ENCODE measurements at regions not wholly inside any gene's neighbourhood (a gene's known extent, or its start where the extent isn't known, plus 50 kb on each side); places are given as distances from the start of the nearest gene placed in this dataset.

DNA sequence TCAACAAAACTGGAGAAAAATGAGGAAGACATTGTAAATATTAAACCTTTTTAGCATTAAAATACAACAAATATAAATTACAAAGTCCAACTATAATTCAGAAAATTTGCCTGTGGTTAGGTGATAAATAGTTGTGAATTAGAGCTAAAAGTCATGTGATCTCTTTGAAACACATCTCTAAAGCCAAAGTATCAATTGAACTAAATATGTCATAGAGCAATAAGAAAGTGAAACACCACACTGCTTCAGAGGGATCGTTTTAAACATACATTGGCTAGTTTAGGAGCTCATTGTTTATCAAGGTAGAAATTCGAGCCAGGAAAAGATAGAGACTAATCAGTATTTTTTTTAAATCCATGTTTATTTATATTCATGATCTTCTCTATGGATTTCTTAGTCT is 606.3 kb upstream of the ITGA1 start:
- no peak for DNase-seq

DNA sequence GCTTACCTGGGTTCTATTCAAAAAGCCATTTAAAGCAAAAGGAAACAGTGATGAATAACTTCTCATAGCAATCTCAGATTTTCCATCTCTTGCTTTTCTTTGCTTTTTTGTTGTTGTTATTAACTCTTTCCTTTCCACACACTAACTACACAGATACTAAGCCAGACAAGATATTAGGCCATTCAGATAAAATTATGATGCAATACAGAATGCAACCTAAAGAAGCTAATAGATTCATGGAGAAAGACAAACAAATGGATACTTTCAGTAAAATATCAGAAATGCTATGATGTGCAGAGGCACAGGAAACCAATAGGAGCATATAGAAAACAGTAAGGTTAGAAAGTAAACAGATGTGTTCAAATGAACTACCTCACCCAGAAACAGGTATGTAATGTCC is 597.0 kb upstream of the ITGA1 start:
- DNase-seq = no peak

DNA sequence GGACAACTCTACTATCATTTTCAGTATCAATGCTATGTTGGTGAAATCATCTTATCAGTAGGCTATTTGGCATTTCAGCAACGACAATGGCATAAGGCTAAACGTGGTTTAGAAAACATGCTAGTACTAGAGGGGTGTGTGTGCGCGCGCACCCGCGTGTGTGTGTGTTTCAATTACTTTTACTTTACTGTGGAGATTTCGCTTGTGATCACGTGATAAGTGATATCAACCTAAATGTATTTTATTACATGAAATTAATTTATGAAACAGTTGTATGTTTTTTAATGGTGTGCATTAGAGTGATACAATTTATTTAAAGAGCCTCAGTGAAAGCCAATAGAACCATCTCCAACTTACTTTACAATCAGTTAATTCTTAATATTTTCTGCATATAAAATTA is 587.9 kb upstream of the ITGA1 start:
- no peak for DNase-seq

DNA sequence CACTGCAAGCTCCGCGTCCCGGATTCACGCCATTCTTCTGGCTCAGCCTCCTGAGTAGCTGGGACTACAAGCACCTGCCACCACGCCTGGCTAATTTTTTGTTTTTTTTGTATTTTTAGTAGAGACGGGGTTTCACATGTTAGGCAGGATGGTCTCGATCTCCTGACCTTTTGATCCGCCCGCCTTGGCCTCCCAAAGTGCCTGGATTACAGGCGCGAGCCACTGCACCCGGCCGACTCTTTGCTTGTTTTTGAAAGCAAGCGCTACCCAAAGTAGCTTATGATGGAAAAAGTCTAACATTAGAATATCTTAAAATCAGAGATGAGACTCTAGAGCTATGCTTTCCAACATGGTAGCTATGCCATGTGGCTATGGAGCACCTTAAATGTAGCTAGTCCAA is 585.5 kb upstream of the ITGA1 start:
- no peak for DNase-seq

DNA sequence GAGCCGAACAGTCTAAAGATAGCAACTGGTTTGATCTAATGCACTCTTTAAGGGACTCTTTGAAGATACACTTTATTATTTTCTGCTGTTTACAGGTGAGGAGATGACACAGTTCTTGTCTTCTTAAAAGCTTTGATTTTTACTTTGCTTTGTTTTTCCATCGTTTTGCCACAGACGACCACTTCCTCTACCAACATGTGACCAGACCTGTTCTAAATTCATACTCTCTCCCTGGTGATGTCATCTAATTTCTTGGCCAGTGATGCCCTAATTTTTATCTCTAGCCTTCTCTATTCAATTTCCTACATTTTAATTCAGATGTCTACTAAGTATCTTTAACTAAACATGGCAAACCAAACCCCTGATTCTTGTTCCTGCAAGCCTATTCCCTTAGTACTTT is 583.4 kb upstream of the ITGA1 start:
- DNase-seq = no peak
